ENCODE measurements at regions not wholly inside any gene's neighbourhood (a gene's known extent, or its start where the extent isn't known, plus 50 kb on each side); places are given as distances from the start of the nearest gene placed in this dataset.

DNA sequence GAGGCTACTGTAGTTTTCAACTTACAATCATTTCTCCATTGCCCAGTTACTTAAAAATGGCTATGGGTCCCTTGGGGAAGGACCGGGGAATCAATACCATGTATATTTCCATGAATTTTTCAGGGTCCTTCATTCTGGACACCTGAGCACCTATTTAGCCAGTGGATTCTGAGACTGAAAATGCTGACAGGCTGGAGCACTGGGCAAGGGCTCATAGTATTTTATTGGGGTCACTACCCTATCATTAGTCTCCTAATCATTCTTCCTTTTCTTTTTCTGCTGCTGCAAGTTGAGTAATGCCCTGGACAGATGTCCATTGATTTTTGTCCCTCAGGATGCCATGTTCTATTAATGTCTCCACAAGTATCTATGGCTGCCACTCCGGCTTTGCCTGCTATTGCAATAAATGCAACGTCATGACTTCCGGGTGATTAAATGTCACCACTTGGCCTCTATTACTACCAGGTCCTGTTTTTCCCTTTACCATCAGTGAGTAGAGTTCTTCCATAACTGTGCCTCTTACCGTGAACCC, 279.3 kb upstream of the FBXL7 start:
- DNase-seq (ENCODE audit: low read depth in 3 of 3, low spot score in 2 of 3), result no peak

DNA sequence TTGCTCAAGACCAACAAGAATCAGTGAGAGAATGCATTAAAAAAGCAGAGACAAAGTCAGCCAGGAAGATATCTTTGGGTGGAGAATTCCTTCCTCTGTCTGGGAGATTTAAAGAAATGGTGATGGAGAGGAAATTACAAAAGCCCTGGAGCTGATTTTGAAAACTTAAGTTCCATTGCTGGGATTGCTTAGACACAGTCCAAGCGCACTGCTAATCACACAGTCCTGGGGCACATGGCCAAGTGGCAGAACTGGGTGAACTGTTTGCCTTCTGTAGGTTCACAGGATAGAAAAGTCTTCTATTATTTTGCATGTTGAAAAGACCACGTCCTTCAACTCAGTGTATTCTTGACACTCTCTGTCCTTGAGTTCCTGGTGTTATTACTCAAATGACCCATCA, 284.9 kb upstream of the FBXL7 start:
- DNase-seq (ENCODE audit: low read depth in 3 of 3, low spot score in 2 of 3), result no peak

DNA sequence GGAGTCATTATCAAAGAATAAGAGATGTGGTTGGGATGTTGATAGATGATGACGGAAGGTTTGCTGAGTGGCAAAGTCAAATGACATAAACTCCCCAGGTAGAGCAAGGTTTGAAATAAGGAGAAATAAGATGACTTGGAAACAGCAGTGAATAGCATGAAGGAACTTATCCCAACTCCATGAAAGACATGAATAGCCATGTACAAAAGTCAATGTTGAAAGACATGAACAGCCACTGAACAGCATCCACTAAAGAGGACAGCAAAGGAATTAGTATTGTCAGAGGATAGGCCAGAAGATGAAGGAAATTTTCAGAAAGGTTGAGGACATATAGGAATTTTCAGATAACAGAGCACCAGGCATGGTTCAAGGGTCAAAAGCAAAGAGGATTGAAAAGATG, 286.0 kb upstream of the FBXL7 start:
- DNase-seq (ENCODE audit: low read depth in 3 of 3, low spot score in 2 of 3), result no peak

DNA sequence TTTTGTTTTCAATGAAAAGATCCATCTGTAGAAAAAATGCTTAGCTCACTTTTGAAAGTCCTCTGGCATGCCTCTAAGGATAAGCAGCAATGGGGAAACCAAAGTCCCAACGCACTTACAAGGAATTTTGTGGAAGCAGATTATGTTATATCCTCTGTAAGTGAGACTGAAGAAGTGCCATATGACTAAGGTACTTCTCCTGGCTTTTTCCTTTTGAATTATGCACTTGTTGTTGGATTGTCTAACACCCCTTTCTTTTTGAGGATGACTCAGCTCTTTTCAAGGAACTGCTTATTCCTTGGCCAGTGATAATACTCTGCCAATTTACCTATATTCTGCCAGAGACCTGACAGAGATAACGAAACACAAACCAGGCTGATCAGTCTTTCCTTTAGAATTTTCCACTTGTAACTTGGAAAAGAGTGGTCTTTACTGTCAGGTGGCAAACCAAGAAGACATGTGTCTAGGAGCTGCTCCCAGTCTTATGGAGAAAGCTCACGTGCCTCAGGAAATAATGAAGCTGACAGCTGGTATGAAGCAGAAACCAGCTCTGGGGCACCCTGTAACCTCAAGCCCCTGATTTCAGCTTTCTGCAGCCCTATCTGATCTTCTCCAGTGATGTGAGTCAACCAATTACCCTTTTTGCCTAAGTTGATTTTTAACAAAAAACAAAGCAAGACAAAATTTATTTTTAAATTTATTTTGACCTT, 290.8 kb upstream of the FBXL7 start:
- no peak for DNase-seq (ENCODE audit: low read depth in 3 of 3, low spot score in 2 of 3)

DNA sequence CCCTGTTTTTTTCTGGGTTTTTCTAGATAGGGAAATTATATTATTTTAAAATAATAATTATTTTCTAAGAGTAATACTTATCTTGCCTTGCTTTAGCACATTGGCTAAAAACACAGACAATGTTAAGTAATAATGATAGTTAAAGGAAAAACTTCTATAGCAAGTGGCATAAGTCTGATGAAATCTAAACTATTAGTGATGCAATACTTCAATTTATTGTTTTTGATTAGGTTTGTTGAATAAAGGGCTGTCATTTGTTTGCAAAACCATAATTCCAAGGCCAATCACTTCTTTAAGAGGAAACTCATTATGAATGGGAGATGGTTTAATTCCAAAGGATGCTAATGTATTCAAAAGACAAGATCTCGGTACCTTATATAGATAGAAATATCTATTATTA, 293.8 kb upstream of the FBXL7 start:
- no peak for DNase-seq (ENCODE audit: low read depth in 3 of 3, low spot score in 2 of 3)

DNA sequence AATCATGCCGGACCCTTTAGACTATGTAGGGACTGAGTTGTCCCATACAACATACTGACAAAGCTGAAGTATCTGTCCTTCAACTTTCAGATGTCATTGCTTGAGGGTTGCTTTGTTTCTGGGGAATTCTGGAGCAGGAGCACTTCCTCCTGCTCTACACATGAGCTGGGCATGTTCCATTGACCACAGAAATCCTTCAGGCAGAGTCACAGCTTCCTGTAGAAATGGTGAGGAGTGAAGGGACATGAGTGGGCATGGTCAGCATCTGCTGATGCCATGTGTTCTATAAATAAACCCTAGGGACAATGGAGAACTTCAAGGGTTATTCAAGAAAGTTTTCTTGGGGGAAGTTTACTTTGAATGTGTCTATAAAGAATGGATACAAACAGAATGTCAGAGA, 296.6 kb upstream of the FBXL7 start:
- DNase-seq (ENCODE audit: low read depth in 3 of 3, low spot score in 2 of 3), result no peak

DNA sequence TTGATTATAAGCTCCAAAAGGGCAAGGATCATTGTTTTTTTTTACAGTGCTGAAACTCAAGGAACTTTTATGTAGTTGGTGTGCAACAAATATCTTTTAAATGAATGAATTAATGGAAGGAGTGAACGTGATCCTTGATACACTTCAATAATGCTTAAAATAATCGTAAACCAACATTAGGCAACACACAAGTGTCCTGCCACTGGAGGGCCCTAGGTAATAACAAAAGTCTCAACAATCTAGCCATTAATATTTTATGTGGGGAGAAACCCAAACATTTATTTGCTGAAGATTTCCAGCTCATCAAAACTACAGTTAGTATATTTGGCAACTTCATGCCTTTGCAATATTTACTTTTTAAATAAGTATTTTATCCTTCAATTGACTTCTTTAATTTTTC, 309.0 kb upstream of the FBXL7 start:
- no peak for DNase-seq (ENCODE audit: low read depth in 3 of 3, low spot score in 2 of 3)

DNA sequence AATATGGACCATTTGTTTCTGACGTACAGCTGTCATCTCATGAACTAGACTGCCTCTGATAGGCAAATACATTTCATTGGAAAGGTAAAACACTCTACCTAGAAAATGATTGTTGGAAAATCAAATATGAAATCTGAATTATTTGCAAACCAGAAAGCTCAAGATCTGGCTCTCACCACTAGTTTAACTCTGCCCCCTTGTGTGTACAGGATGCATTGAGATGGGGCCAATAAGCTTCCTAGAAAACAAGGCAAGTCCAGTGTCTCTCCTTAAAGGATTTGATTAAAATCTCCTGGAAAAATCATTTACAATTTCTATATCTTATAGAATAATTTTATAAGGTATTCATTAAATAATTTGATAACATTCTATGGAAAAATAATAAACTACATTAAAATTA, 311.9 kb upstream of the ANKH start:
- no peak for DNase-seq (ENCODE audit: low read depth in 3 of 3, low spot score in 2 of 3)

DNA sequence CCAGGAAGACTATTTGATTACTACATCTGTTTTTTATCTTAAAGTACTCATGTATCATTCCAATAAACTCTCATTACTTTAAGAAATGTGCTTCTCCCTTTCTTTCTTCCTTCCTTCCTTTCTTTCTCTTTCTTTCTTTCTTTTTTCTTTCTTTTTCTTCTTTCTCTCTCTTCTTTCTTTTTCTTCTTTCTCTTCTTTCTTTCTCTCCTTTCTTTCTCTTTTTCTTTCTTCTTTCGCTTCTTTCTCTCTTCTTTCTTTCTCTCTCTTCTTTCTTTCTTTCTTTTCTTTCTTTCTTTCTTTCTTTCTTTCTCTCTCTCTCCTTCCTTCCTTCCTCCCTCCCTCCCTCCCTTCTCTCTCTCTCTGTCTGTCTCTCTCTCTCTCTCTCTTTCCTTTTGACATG, 298.6 kb upstream of the ANKH start:
- DNase-seq (ENCODE audit: low read depth in 3 of 3, low spot score in 2 of 3), result no peak

DNA sequence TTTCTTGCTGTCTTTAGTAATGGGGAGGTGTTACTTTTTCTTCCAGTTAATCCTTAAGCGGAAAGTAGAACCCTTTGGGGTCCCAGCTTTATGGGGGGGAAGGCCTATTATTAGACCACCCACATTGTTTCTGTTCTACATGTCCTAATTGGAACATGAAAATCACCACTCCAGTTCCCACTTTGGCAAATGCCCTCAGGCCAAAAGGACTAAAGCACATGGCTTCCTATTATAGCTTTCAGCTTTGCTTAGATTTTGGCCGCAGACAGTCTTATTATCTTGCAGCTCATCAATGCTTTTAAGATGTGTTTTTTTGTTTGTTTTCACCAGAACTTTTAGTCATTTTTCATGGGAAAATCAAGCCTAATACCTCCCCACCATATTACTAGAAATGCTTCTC, 296.8 kb upstream of the ANKH start:
- DNase-seq (ENCODE audit: low read depth in 3 of 3, low spot score in 2 of 3), result no peak

DNA sequence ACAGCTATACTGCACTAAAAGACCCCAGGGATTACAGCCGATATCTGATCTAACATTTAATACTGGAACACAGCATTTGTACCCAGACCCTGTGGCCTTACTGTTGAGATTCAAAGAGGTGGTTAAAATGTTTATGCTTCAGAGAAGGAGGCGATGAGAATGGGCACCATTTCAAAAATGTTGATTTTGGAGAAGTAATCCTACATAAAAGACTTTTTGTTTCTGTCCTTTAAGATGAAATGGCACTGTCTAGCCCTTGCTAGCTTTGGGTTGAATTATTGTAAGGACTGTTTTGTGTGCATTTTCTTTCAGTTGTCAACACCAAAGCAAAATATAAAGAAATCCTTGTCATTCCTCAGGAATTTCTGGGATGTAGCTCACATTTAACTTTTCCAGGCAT, 288.5 kb upstream of the ANKH start:
- DNase-seq (ENCODE audit: low read depth in 3 of 3, low spot score in 2 of 3), result no peak

DNA sequence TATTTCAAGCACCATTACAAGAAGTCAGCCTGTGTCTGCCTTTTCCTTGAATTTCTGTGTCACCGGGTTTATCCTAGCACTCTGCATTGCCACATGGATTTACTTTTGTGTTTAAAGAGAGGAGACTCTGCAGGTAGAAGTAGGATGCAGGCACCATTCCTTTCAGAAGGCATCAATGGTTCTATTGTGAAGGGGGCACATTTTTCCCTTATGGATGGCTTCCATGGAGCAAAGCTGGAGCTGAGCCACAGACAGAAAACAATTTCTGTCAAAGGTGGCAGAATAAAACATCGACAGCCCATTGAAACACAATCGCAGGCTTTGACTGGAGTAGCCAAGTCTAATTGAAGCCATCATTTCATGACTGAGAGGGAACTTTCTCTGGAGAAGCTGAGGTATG, 288.0 kb upstream of the ANKH start:
- DNase-seq (ENCODE audit: low read depth in 3 of 3, low spot score in 2 of 3), result no peak

DNA sequence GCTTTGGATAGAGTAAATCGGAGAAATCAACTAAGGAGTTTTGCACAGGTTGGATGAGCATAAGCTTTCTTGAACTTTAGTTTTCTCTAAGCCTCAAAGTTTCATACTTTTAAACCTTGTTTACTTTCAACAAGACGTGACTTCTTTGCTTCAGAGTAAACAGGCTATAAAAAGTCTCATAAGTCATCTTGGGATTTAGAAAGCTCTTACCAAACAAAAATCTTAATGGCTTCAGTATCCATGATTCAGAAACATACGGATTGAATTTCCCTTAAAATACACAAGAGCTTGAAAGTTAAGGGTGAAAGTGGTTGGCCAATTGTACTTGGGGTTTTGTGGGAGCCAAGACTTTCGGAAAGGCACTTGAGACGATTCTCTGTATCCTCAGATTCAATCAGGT, 270.9 kb upstream of the ANKH start:
- no peak for DNase-seq (ENCODE audit: low read depth in 3 of 3, low spot score in 2 of 3)

DNA sequence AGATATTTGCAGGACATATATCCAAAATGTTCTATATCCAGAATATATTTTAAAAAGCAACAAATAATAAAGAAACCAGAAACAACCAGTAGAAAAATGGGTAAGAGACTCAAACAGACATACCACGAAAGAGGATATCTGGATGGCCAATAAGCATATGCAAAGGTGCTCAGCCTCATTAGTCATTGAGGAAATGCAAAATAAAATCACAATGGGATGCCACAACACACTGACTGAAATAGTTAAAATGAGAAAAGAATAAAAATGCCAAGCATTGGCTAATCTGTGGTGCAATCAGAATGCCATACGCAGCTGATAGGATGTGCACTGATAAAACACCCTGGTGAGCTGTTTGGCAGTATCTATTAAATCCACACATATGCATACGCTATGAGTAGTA, 265.8 kb upstream of the ANKH start:
- DNase-seq (ENCODE audit: low read depth in 3 of 3, low spot score in 2 of 3), result no peak

DNA sequence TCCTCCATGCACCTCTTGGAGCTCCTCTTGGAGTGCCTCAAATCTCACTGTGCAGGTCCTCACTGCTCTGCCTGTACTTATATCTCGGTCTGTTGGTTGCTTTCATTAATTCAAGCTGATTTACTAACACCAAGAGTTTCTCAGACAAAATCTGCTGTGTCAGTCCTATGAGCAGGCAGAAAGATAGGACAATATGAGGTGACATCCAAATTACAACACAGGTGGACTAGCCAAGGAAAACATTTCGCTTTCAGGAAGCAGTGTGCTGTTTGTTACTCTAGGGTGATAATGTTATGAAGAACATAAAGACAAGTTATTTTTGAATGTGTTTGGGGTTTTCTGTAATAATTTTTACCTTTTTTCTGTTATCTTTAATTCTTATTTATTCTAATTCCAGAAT, 264.1 kb upstream of the ANKH start:
- DNase-seq (ENCODE audit: low read depth in 3 of 3, low spot score in 2 of 3), result no peak

DNA sequence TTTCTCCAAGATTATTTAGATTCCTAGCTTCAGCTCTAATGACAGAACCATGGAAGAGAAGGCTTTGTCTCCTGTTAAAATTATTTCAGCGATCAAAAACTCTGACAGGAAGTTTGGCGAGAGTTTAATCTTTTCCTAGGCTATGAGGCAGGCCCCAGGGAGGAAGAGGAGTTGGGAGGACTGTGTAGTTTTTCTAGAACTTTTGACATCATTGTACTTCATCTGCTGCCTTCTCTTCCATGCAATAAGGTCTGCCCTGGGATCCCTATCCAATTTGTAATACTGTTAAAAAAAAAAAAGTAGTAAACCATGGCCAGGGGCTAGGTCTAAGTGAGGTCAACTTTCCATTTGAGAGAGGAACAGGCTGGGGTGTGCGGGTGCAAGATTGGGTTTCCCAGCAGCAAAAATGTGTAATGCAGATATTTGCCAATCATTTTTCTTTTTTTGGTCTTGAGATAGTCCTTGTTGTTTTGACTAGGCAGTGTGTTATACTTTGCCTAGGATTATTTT, 261.9 kb upstream of the ANKH start:
- DNase-seq (ENCODE audit: low read depth in 3 of 3, low spot score in 2 of 3), result no peak

DNA sequence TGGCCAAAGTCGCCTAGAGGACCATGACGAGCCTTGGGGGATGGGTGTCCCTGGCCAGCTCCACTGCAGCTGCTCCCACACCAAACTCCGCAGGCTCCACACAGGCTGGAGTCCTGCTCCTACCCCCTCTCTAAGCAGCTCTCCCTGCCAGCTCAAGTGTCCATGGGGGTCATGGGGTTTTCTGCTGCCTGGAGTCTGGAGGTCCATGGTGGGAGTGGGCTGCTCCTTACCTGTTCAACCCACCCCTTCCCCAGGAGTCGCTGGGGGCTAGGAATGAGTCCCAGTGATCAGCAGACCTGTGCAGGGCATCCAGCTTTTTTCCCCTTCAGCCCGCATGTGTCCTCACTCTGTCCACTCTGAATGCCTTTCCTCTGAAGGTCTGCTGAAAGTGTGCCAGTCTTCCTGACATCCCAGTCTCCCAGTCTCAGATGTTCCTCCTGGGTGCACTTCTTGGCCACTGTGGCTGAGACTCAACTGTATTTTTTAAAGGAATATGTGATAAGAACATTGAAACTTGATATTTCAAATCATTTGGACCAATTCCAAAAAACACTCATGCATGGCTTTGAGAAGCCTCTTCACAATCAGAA, 261.3 kb upstream of the ANKH start:
- no peak for DNase-seq (ENCODE audit: low read depth in 3 of 3, low spot score in 2 of 3)

DNA sequence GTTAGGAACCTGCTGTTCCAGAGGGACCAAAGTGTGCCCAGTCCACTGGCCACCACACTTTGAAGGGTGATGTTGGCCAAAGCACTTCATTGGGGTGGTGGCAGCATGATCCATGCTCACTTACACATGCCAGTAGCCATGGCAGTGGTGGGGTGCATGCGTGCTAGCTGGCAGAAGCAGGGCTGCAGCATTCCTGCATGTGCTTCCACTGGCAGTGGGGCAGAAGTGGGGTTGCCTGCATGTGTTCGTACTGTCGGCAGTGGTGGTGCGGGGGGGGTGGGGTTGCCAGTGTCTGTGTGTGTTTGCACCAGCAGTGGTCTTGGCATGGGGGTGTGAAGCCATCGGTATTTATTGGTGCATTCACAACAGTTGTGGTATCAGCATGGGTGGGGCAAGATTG, 260.3 kb upstream of the ANKH start:
- no peak for DNase-seq (ENCODE audit: low read depth in 3 of 3, low spot score in 2 of 3)

DNA sequence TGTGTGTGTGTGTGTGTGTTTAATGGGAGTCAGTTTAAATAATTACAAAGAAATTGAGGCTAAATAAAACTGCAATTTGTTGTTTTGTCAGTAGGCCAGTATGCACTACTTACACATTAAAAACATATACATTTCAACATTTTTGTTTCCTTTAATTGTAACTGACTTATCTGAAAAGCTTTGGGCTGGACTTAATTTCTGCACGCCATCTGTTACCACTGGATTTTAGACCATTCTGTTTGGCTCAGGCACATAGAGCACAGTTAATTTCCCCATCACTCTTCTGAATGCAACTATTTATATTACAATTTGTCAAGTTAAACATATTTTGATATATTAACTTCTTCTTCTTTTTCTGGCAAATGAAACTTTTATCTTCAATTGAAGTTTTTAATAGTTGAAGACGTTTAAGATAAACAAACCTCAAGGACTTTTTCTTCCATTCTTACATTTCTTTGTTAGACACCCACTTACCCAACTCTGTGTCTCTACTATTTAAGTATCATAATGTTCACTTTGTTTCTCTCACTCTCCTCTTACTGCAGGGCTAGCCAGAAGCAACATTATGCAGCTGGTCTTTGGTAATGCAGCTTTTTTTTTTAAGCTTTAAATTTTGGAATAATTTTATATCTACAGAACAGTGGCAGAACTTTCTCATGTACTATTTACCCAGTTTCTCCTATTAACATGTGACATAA, 253.4 kb upstream of the ANKH start:
- DNase-seq (ENCODE audit: low read depth in 3 of 3, low spot score in 2 of 3), result no peak

DNA sequence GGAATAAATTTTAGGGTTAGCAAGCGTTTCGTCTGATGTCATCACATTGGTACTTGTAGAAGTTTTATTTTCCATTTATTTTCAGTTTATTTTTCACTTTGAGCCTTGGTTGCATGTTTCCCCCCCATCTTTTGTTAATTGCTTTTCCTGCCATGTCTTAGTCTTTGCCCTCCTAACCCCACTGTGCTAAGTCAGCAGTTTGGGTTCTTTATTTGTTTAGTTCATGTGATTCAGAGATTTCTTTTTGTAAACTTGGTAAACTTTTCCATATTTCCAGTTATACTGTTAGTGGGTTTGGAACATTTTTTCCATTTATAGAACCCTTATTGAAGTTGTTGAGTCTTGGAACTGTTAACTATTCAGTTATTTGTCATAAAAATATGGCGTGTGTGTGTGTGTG, 252.9 kb upstream of the ANKH start:
- no peak for DNase-seq (ENCODE audit: low read depth in 3 of 3, low spot score in 2 of 3)

DNA sequence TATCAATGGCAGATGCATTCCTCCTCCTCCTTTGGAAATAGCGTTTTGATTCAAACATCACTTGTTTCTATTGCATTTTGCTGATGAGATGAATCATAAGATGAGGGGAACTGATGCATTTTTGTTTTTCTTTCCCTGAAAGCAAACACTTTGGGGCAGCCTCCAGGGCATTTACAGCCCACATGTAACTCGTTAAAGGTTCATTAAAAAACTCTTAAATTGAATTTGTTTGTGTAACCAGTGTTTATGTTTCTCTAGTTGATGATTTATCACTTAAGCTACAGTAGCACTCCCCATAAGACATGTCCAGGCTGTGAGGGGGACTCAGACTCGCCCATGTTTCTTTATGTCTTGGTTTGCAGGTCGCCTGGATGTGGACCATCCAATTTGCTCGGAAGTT, 246.1 kb upstream of the ANKH start:
- DNase-seq (ENCODE audit: low read depth in 3 of 3, low spot score in 2 of 3), result peak in 1 of 3 donors; percentile 16

DNA sequence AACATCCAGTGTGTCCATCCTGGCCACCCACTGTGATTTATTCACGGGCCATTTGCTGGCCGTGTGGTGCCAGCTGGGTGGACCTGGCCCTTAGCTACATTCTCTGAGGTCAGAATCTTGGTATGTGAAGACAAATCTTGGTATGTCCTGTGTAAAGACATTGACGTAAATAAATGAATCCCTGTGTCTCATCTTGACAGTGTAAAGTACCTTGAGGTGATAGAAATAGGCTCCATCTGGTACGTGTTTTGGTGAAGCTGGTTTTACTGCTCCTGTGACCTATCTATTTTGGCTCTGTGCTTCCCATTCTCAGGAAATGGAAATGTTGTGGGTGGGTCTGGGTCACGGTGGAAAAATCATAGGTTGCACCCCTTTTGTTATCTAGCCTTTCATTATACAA, 245.4 kb upstream of the ANKH start:
- DNase-seq (ENCODE audit: low read depth in 3 of 3, low spot score in 2 of 3), result no peak

Measured in right renal cortex interstitium (tissue), 3 donors.